ENCODE measurements at regions not wholly inside any gene's neighbourhood (a gene's known extent, or its start where the extent isn't known, plus 50 kb on each side); places are given as distances from the start of the nearest gene placed in this dataset.

DNA sequence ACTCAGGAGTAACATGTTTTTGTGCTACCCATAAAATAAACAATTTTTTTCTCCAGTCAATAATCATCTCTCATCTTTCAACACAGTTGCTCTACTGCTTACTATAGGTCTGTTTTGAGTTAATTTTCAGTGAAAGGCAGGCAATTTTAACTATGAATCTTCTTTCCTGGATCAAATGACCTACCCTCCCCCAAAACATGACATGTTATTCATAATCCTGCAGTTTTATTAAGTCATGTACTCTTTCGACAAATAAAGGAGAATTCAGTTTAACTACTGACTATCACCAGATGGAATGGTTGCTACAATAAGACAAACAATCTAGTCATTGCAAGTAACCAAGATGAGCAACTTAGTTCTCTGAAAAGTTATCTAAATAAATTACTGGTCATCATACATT is 106.0 kb upstream of the FAR2 start:
- TF ChIP-seq, protein P1, sequence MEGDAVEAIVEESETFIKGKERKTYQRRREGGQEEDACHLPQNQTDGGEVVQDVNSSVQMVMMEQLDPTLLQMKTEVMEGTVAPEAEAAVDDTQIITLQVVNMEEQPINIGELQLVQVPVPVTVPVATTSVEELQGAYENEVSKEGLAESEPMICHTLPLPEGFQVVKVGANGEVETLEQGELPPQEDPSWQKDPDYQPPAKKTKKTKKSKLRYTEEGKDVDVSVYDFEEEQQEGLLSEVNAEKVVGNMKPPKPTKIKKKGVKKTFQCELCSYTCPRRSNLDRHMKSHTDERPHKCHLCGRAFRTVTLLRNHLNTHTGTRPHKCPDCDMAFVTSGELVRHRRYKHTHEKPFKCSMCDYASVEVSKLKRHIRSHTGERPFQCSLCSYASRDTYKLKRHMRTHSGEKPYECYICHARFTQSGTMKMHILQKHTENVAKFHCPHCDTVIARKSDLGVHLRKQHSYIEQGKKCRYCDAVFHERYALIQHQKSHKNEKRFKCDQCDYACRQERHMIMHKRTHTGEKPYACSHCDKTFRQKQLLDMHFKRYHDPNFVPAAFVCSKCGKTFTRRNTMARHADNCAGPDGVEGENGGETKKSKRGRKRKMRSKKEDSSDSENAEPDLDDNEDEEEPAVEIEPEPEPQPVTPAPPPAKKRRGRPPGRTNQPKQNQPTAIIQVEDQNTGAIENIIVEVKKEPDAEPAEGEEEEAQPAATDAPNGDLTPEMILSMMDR (IDR thresholded peaks at IDR 0.05) = no peak
- no peak for TF ChIP-seq POLR2A (IDR thresholded peaks at IDR 0.05)
